HG03064 (cell line): ENCODE measurements at regions not wholly inside any gene's neighbourhood (a gene's known extent, or its start where the extent isn't known, plus 50 kb on each side); places are given as distances from the start of the nearest gene placed in this dataset.

Source experiments
- ATAC-seq: cut with Tn5 transposase; IDR thresholded peaks from one replicate; pipeline ENCODE4 v1.9.1; 2021; ENCODE audit warnings: low read depth; ENCODE audit not compliant: unreplicated experiment

GRCh38 chr5:4245511-4245910, 649.9 kb downstream of the IRX1 start:
- no peak for ATAC-seq

DNA sequence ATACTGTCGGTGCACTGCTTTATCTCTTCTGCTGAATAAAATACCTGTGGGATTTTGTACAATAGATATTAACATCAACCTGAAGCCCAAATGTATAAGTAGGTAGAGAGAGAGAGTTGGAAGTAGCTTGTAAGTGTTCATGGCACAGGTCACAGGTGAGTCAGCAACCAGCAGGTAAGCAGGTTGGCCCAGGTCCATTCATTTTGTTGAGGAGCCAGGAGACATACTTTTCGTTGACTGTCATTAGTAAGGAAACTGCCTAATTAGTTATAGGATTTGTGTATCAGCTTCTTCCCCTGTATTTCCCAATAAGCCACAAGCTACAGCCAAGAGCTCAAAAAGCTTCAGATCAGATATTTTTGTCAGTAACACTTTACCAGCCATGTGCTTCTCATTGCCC, 650.8 kb downstream of the IRX1 start:
- no peak for ATAC-seq

- ATAC-seq: no peak
Measured at GRCh38 chr5:4250254-4250653, 654.6 kb downstream of the IRX1 start.

- no peak for ATAC-seq
Measured at GRCh38 chr5:4252385-4252784, 656.8 kb downstream of the IRX1 start.

DNA sequence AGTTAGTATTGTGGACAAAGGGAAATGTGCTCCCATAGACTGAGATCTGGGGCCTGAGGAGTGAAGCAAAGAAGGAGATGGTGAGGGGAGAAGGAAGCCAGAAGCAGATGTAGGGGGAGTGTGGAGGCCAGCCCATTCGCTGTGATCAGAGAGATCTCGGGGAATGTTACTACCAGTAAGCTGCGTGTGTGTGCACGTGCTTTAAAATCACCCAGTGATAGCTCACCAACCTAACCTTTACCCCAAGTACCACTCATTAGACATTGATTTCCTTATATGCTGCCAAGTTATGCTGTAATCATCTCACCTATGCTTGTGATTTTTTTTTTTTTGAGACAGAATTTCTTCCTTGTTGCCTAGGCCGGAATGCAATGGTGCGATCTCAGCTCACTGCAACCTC, 659.1 kb downstream of the IRX1 start:
- ATAC-seq: no peak

GRCh38 chr5:4255441-4255840, 659.8 kb downstream of the IRX1 start:
- no peak for ATAC-seq

GRCh38 chr5:4258170-4258569, 662.5 kb downstream of the IRX1 start:
- ATAC-seq: no peak

DNA sequence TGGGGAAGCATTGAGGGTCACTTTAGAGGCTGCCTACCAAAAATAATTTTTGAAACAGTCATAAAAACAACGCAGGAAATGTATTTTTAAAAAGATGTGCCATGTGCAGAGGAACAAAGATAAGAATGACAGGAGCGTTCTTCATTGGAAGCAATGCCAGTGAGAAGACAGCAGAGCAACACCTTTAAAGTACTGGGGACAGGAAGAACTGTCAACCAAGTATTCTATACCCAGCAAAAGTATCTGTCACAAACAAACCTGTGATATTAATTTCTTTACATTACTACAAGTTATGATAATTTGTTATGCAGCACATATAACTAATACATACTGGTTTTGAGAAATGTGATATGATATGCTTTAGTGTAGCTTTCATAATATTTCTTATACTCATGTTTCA, 675.6 kb downstream of the IRX1 start:
- ATAC-seq: no peak

DNA sequence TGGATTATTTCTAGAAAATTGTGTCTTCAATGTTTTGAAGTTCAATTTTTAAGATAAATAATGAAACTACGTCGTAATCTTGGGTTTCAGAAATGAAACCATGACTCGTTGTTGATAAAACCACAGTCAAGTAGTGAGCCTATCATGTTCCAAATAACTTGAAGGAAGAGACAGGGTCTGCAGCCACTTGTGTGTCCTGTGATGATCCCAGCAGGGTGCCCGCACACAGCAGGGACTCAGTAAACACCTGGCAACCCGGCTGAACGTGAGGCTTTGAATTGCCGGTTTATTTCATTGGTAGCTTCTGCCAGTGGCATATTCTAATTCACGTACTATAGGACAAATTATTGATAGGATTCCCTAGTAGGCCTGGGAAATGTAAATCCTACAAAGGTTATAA, 679.6 kb downstream of the IRX1 start:
- ATAC-seq: no peak

- ATAC-seq: no peak
Measured at GRCh38 chr5:4294878-4295277, 699.2 kb downstream of the IRX1 start.

- no peak for ATAC-seq
Measured at GRCh38 chr5:4295663-4296339, 700.2 kb downstream of the IRX1 start.

- ATAC-seq: no peak
Measured at GRCh38 chr5:4306057-4306456, 710.4 kb downstream of the IRX1 start.

- ATAC-seq: no peak
Measured at GRCh38 chr5:4309026-4309425, 713.4 kb downstream of the IRX1 start.

GRCh38 chr5:4313138-4313537, 717.5 kb downstream of the IRX1 start:
- no peak for ATAC-seq

GRCh38 chr5:4319478-4320128, 724.0 kb downstream of the IRX1 start:
- ATAC-seq: no peak

GRCh38 chr5:4330327-4330726, 734.7 kb downstream of the IRX1 start:
- no peak for ATAC-seq

GRCh38 chr5:4335078-4335477, 739.4 kb downstream of the IRX1 start:
- ATAC-seq: no peak

GRCh38 chr5:4337519-4337918, 741.9 kb downstream of the IRX1 start:
- no peak for ATAC-seq

GRCh38 chr5:4339949-4340348, 744.3 kb downstream of the IRX1 start:
- ATAC-seq: no peak

- no peak for ATAC-seq
Measured at GRCh38 chr5:4345850-4346249, 750.2 kb downstream of the IRX1 start.

GRCh38 chr5:4348423-4348822, 752.8 kb downstream of the IRX1 start:
- ATAC-seq: no peak

GRCh38 chr5:4348919-4349318, 753.3 kb downstream of the IRX1 start:
- ATAC-seq: no peak

DNA sequence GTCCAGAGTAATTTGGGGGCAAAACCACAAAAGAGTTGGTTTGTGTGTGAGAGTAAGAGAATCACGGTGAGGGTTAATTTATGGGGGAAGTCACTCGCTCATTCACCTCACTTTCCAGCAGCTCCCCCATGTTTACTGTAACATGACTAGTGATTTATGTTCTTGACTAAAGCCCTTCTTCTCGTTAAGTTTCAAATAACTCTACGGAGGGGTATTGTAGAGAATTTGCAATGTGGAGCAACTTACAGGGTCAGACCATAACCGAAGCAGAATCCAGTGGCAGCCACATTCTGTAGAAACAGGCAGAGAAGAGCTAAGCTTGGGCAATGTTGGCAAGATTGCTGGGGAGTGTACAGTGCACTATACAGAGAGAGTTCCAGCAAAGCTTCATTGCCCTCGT, 760.6 kb downstream of the IRX1 start:
- ATAC-seq: no peak
